ENCODE measurements at regions not wholly inside any gene's neighbourhood (a gene's known extent, or its start where the extent isn't known, plus 50 kb on each side); places are given as distances from the start of the nearest gene placed in this dataset.

DNA sequence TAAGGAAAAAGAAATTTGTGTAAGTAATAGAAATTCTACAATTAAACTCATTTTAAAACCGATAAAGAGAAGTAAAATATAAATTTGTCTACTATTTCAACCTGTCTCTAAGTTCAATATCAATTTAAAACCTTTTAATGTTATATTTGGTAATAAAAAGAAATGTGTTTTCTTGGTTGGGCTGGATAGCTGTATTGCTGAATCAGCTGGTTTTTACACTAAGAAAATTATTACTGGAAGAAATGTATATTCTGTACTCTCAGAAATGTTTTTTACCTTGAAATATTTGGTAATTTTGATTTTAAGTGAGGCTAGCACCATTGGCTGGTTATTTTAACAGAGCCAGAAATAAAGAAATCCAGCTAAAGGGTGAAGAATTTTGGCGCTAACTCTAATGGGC, 87.1 kb upstream of the CNTNAP4 start:
- no peak overlapping the region for H3K9ac ChIP-seq (ENCODE audit: low read depth in 1 of 3, low read length in 3 of 3)
- H3K36me3 ChIP-seq (ENCODE audit: control insufficient read depth in 3 of 3, insufficient read depth in 3 of 3, low read length in 3 of 3), result no peaks in the 10 kb centered on the region
- H3K4me3 ChIP-seq (ENCODE audit: low read length in 3 of 3), result no peak overlapping the region
- H3K27ac ChIP-seq (ENCODE audit: low read depth, low read length), result no peak overlapping the region
- H3K9me3 ChIP-seq (ENCODE audit: control insufficient read depth in 3 of 3, low read length in 3 of 3), result peaks cover 0 to 3% (median 0%) of the 10 kb centered on the region in 3 donors
- H3K27me3 ChIP-seq (ENCODE audit: control insufficient read depth in 3 of 3, insufficient read depth in 3 of 3, low read length in 3 of 3), result no peaks in the 10 kb centered on the region
- no peaks in the 10 kb centered on the region for H3K4me1 ChIP-seq (ENCODE audit: control insufficient read depth in 3 of 3, insufficient read depth in 3 of 3, low read length in 3 of 3)

GRCh38 chr16:76190480-76190879, 86.7 kb upstream of the CNTNAP4 start:
- Histone ChIP-seq H3K36me3 (ENCODE audit: control insufficient read depth in 3 of 3, insufficient read depth in 3 of 3, low read length in 3 of 3) (no peaks in the 10 kb centered on the region), H3K27ac (ENCODE audit: low read depth, low read length) (no peak overlapping the region), H3K9ac (ENCODE audit: low read depth in 1 of 3, low read length in 3 of 3) (no peak overlapping the region), H3K9me3 (ENCODE audit: control insufficient read depth in 3 of 3, low read length in 3 of 3) (peaks cover 0 to 3% (median 0%) of the 10 kb centered on the region in 3 donors), H3K4me3 (ENCODE audit: low read length in 3 of 3) (no peak overlapping the region), H3K4me1 (ENCODE audit: control insufficient read depth in 3 of 3, insufficient read depth in 3 of 3, low read length in 3 of 3) (no peaks in the 10 kb centered on the region), H3K27me3 (ENCODE audit: control insufficient read depth in 3 of 3, insufficient read depth in 3 of 3, low read length in 3 of 3) (no peaks in the 10 kb centered on the region)

DNA sequence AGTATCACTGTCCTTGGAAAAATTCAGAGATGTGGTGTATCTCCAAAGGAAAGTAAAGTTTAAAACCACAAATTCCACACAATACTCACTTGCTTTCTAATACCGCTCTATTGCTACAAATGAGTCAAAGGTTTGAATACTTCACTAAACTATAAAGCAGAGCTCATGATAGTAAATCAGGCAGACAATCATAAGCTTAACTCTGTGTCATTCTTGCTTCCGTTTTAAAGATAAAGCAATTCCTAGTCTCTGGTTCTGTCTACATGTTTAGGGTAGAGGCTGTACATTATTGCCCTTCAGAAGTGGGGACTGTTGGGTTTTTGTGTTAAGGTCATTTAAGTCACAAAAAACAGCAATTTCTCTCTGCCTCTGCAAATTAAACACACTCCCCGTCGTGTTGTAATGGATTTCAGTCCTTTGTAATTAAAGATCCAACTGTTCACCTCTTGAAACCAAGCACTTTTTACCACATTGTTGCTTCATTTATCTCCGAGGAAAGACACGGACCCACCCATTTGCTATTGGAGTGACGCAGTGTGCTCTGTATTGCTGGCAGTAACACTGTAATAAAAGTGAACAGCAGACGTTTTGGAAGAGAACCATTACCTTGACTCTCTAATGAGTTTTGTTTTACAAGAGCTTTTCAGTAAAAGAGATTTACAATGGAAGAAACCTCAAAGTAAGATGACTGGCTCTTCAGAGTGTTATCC, 83.1 kb upstream of the CNTNAP4 start:
- no peaks in the 10 kb centered on the region for H3K27me3 ChIP-seq (ENCODE audit: control insufficient read depth in 3 of 3, insufficient read depth in 3 of 3, low read length in 3 of 3)
- peak overlapping the region in 1 of 3 donors; percentile 2 for H3K4me3 ChIP-seq (ENCODE audit: low read length in 3 of 3)
- no peak overlapping the region for H3K9ac ChIP-seq (ENCODE audit: low read depth in 1 of 3, low read length in 3 of 3)
- H3K9me3 ChIP-seq (ENCODE audit: control insufficient read depth in 3 of 3, low read length in 3 of 3), result no peaks in the 10 kb centered on the region
- H3K4me1 ChIP-seq (ENCODE audit: control insufficient read depth in 3 of 3, insufficient read depth in 3 of 3, low read length in 3 of 3), result no peaks in the 10 kb centered on the region
- no peaks in the 10 kb centered on the region for H3K36me3 ChIP-seq (ENCODE audit: control insufficient read depth in 3 of 3, insufficient read depth in 3 of 3, low read length in 3 of 3)
- peak overlapping the region; percentile 23 for H3K27ac ChIP-seq (ENCODE audit: low read depth, low read length)

GRCh38 chr16:76194616-76195015, 82.6 kb upstream of the CNTNAP4 start:
- no peaks in the 10 kb centered on the region for H3K9me3 ChIP-seq (ENCODE audit: control insufficient read depth in 3 of 3, low read length in 3 of 3)
- H3K4me3 ChIP-seq (ENCODE audit: low read length in 3 of 3), result no peak overlapping the region
- H3K9ac ChIP-seq (ENCODE audit: low read depth in 1 of 3, low read length in 3 of 3), result no peak overlapping the region
- H3K27me3 ChIP-seq (ENCODE audit: control insufficient read depth in 3 of 3, insufficient read depth in 3 of 3, low read length in 3 of 3), result no peaks in the 10 kb centered on the region
- no peaks in the 10 kb centered on the region for H3K36me3 ChIP-seq (ENCODE audit: control insufficient read depth in 3 of 3, insufficient read depth in 3 of 3, low read length in 3 of 3)
- no peaks in the 10 kb centered on the region for H3K4me1 ChIP-seq (ENCODE audit: control insufficient read depth in 3 of 3, insufficient read depth in 3 of 3, low read length in 3 of 3)
- H3K27ac ChIP-seq (ENCODE audit: low read depth, low read length), result peak overlapping the region; percentile 23

DNA sequence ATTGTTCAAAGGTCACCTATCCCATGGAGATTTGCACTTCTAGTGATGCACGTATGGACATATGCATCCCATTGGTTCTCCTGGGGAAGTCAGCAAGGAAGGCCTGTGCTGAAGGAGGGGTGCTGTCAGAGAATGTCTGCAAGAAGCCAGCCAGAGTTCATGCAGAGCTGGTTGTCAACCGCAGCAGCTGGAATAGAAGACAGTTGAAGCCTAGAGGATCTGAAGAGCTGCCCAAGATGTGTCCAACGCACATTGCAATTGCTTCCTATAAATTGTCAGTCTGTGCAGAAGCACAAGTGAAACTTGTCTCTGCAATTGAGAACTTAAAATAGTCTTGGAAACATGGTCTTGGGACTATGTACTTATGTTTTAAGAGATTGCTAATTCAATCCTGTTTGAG, 82.1 kb upstream of the CNTNAP4 start:
- H3K9ac ChIP-seq (ENCODE audit: low read depth in 1 of 3, low read length in 3 of 3), result no peak overlapping the region
- H3K4me3 ChIP-seq (ENCODE audit: low read length in 3 of 3), result no peak overlapping the region
- no peaks in the 10 kb centered on the region for H3K9me3 ChIP-seq (ENCODE audit: control insufficient read depth in 3 of 3, low read length in 3 of 3)
- no peaks in the 10 kb centered on the region for H3K36me3 ChIP-seq (ENCODE audit: control insufficient read depth in 3 of 3, insufficient read depth in 3 of 3, low read length in 3 of 3)
- no peaks in the 10 kb centered on the region for H3K4me1 ChIP-seq (ENCODE audit: control insufficient read depth in 3 of 3, insufficient read depth in 3 of 3, low read length in 3 of 3)
- no peaks in the 10 kb centered on the region for H3K27me3 ChIP-seq (ENCODE audit: control insufficient read depth in 3 of 3, insufficient read depth in 3 of 3, low read length in 3 of 3)
- peak overlapping the region; percentile 23 for H3K27ac ChIP-seq (ENCODE audit: low read depth, low read length)

DNA sequence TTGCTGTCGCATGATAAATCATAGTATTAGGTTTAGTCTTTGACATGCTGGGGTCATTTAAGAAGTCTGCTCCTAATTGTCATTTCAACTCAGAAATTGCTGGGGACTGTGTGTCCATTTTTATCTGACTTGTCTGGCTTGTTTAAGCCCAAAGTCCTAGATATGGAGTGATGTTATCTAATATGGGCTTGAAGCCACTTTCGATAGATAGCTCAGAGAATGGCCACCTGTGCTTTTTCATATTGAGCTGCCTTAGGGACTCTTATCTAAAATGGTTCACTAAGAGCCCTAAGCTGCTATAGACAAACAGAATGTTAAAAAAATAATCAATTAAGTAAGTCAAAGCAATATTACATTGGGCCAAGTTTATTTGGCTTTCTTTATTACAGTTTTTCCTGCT, 81.6 kb upstream of the CNTNAP4 start:
- Histone ChIP-seq H3K9ac (ENCODE audit: low read depth in 1 of 3, low read length in 3 of 3) (no peak overlapping the region), H3K9me3 (ENCODE audit: control insufficient read depth in 3 of 3, low read length in 3 of 3) (no peaks in the 10 kb centered on the region)

GRCh38 chr16:76197900-76198299, 79.3 kb upstream of the CNTNAP4 start:
- Histone ChIP-seq H3K27ac (ENCODE audit: low read depth, low read length) (no peak overlapping the region), H3K4me1 (ENCODE audit: control insufficient read depth in 3 of 3, insufficient read depth in 3 of 3, low read length in 3 of 3) (no peaks in the 10 kb centered on the region), H3K9ac (ENCODE audit: low read depth in 1 of 3, low read length in 3 of 3) (no peak overlapping the region), H3K9me3 (ENCODE audit: control insufficient read depth in 3 of 3, low read length in 3 of 3) (no peaks in the 10 kb centered on the region), H3K27me3 (ENCODE audit: control insufficient read depth in 3 of 3, insufficient read depth in 3 of 3, low read length in 3 of 3) (no peaks in the 10 kb centered on the region), H3K4me3 (ENCODE audit: low read length in 3 of 3) (no peak overlapping the region), H3K36me3 (ENCODE audit: control insufficient read depth in 3 of 3, insufficient read depth in 3 of 3, low read length in 3 of 3) (no peaks in the 10 kb centered on the region)

More for the DNA sequence above, 81.6 kb upstream of the CNTNAP4 start:
- Histone ChIP-seq H3K36me3 (ENCODE audit: control insufficient read depth in 3 of 3, insufficient read depth in 3 of 3, low read length in 3 of 3) (no peaks in the 10 kb centered on the region), H3K4me1 (ENCODE audit: control insufficient read depth in 3 of 3, insufficient read depth in 3 of 3, low read length in 3 of 3) (no peaks in the 10 kb centered on the region), H3K27me3 (ENCODE audit: control insufficient read depth in 3 of 3, insufficient read depth in 3 of 3, low read length in 3 of 3) (no peaks in the 10 kb centered on the region), H3K4me3 (ENCODE audit: low read length in 3 of 3) (no peak overlapping the region), H3K27ac (ENCODE audit: low read depth, low read length) (no peak overlapping the region)

- no peak overlapping the region for H3K4me3 ChIP-seq (ENCODE audit: low read length in 3 of 3)
- H3K27me3 ChIP-seq (ENCODE audit: control insufficient read depth in 3 of 3, insufficient read depth in 3 of 3, low read length in 3 of 3), result no peaks in the 10 kb centered on the region
Observed at GRCh38 chr16:76199681-76200220, 77.5 kb upstream of the CNTNAP4 start.

GRCh38 chr16:76201385-76201784, 75.8 kb upstream of the CNTNAP4 start:
- H3K4me1 ChIP-seq (ENCODE audit: control insufficient read depth in 3 of 3, insufficient read depth in 3 of 3, low read length in 3 of 3), result no peaks in the 10 kb centered on the region
- H3K27me3 ChIP-seq (ENCODE audit: control insufficient read depth in 3 of 3, insufficient read depth in 3 of 3, low read length in 3 of 3), result no peaks in the 10 kb centered on the region
- no peak overlapping the region for H3K4me3 ChIP-seq (ENCODE audit: low read length in 3 of 3)
- H3K36me3 ChIP-seq (ENCODE audit: control insufficient read depth in 3 of 3, insufficient read depth in 3 of 3, low read length in 3 of 3), result no peaks in the 10 kb centered on the region
- H3K27ac ChIP-seq (ENCODE audit: low read depth, low read length), result no peak overlapping the region
- H3K9me3 ChIP-seq (ENCODE audit: control insufficient read depth in 3 of 3, low read length in 3 of 3), result peaks cover 0 to 3% (median 0%) of the 10 kb centered on the region in 3 donors
- H3K9ac ChIP-seq (ENCODE audit: low read depth in 1 of 3, low read length in 3 of 3), result no peak overlapping the region

More at GRCh38 chr16:76199681-76200220, 77.5 kb upstream of the CNTNAP4 start:
- Histone ChIP-seq H3K36me3 (ENCODE audit: control insufficient read depth in 3 of 3, insufficient read depth in 3 of 3, low read length in 3 of 3) (no peaks in the 10 kb centered on the region), H3K4me1 (ENCODE audit: control insufficient read depth in 3 of 3, insufficient read depth in 3 of 3, low read length in 3 of 3) (no peaks in the 10 kb centered on the region), H3K9me3 (ENCODE audit: control insufficient read depth in 3 of 3, low read length in 3 of 3) (peaks cover 0 to 3% (median 0%) of the 10 kb centered on the region in 3 donors), H3K27ac (ENCODE audit: low read depth, low read length) (no peak overlapping the region), H3K9ac (ENCODE audit: low read depth in 1 of 3, low read length in 3 of 3) (no peak overlapping the region)

- Histone ChIP-seq H3K27me3 (ENCODE audit: control insufficient read depth in 3 of 3, insufficient read depth in 3 of 3, low read length in 3 of 3) (no peaks in the 10 kb centered on the region), H3K9me3 (ENCODE audit: control insufficient read depth in 3 of 3, low read length in 3 of 3) (peaks cover 0 to 3% (median 0%) of the 10 kb centered on the region in 3 donors), H3K4me1 (ENCODE audit: control insufficient read depth in 3 of 3, insufficient read depth in 3 of 3, low read length in 3 of 3) (no peaks in the 10 kb centered on the region), H3K36me3 (ENCODE audit: control insufficient read depth in 3 of 3, insufficient read depth in 3 of 3, low read length in 3 of 3) (no peaks in the 10 kb centered on the region), H3K27ac (ENCODE audit: low read depth, low read length) (no peak overlapping the region), H3K9ac (ENCODE audit: low read depth in 1 of 3, low read length in 3 of 3) (no peak overlapping the region), H3K4me3 (ENCODE audit: low read length in 3 of 3) (no peak overlapping the region)
Observed at GRCh38 chr16:76204249-76204648, 73.0 kb upstream of the CNTNAP4 start.

Data from skeletal muscle tissue (tissue), 3 donors.